Caco-2 (cell line): ENCODE measurements at regions not wholly inside any gene's neighbourhood (a gene's known extent, or its start where the extent isn't known, plus 50 kb on each side); places are given as distances from the start of the nearest gene placed in this dataset.

ENCODE experiments used
- BruUV-seq: library from RNA; stranded (reverse); fragments of 400-500 nt; replicated peaks from 2 replicates; lab custom pipeline; 2021; lab: Mats Ljungman, UMichigan
- CTCF ChIA-PET: fragments of 300-600 bp; sonication (Branson Sonifier 250); formaldehyde crosslinking; loops from one replicate; lab custom pipeline; 2022; ENCODE audit warnings: antibody characterized with exemption; lab: Charles Lee
- POLR2A ChIA-PET: fragments of 300-600 bp; sonication (Branson Sonifier 250); formaldehyde crosslinking; loops from one replicate; lab custom pipeline; 2022; ENCODE audit warnings: antibody characterized with exemption; lab: Charles Lee
- DNase-seq, 2 experiments: peaks; one replicate each; pipeline versions ENCODE4 v3.0.0 to v3.0.0-alpha.2; 2020 to 2022
- H3K27me3 ChIP-seq: replicated peaks from 2 replicates; pipeline ENCODE4 v1.6.0; 2011; ENCODE audit warnings: low read length; ENCODE audit not compliant: control insufficient read depth, insufficient read depth
- H3K36me3 ChIP-seq: 2 replicates; pipeline ENCODE4 v1.5.1; 2011; ENCODE audit warnings: low read length; ENCODE audit not compliant: control insufficient read depth, insufficient read depth
- H3K4me1 ChIP-seq: fragments of 250-450 bp; sonication (Bioruptor Pico); 2 replicates; pipeline ENCODE4 v1.5.1; 2020; ENCODE audit warnings: mild to moderate bottlenecking
- H3K4me3 ChIP-seq: 2 replicates; pipeline ENCODE4 v1.5.1; 2011; ENCODE audit warnings: low read depth, mild to moderate bottlenecking, control low read depth, low read length
- H3K9me3 ChIP-seq: fragments of 250-450 bp; sonication (Bioruptor Pico); 2 replicates; pipeline ENCODE4 v1.5.1; 2020; ENCODE audit warnings: mild to moderate bottlenecking, moderate library complexity
- H3K27ac Mint-ChIP-seq: one replicate; pipeline ENCODE4 v1.8.0; 2022; ENCODE audit warnings: mixed read lengths; ENCODE audit not compliant: unreplicated experiment
- H3K27me3 Mint-ChIP-seq: one replicate; pipeline ENCODE4 v1.8.0; 2022; ENCODE audit warnings: mixed read lengths; ENCODE audit not compliant: insufficient read depth, unreplicated experiment
- H3K36me3 Mint-ChIP-seq: one replicate; pipeline ENCODE4 v1.8.0; 2022; ENCODE audit warnings: mild to moderate bottlenecking, mixed read lengths; ENCODE audit not compliant: insufficient read depth, unreplicated experiment
- H3K4me1 Mint-ChIP-seq: one replicate; pipeline ENCODE4 v1.8.0; 2022; ENCODE audit warnings: low read depth, mixed read lengths; ENCODE audit not compliant: unreplicated experiment
- H3K4me3 Mint-ChIP-seq: one replicate; pipeline ENCODE4 v1.8.0; 2022; ENCODE audit warnings: mild to moderate bottlenecking, moderate library complexity, mixed read lengths; ENCODE audit not compliant: unreplicated experiment
- H3K9me3 Mint-ChIP-seq: one replicate; pipeline ENCODE4 v1.8.0; 2022; ENCODE audit warnings: mixed read lengths; ENCODE audit not compliant: unreplicated experiment
- intact Hi-C: fragments of 100-400 bp; cut with micrococcal nuclease; formaldehyde crosslinking; loops from one replicate; pipeline ENCODE4 v1.10.0; 2022; ENCODE audit not compliant: unreplicated experiment
- TF ChIP-seq, protein P1 (sequence below), 2 experiments: fragments of 200-600 bp in 1 of 2; IDR thresholded peaks; 1 replicate in 1 of 2; 2 replicates in 1 of 2; pipeline versions ENCODE4 v1.5.1 to v1.8.0; 2011 to 2022; ENCODE audit warnings: antibody characterized with exemption in 1 of 2, control low read depth in 1 of 2, inconsistent platforms in 1 of 2, low read depth in 1 of 2, low read length in 1 of 2, mild to moderate bottlenecking in 1 of 2, moderate library complexity in 1 of 2; ENCODE audit not compliant: insufficient read depth in 1 of 2, severe bottlenecking in 1 of 2, unreplicated experiment in 1 of 2

DNA sequence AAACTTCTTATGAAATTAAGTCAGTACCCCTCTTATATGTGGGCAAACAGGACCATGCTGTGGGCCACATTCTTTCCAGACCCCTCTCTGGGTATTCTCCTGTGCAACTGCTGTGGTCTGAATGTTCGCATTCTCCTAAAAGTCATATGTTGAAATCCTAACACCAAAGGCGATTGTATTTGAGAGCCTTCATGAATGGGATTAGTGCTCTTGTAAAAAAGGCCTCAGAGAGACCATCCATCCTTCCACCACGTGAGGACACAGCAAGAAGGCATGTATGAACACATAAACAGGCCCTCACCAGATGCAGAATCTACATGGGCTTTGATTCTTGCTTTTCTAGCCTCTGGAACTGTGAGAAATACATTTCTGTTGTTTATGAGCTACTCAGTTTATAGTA, 68.0 kb upstream of the NAALADL2 start:
- BruUV-seq = no TSS peak

GRCh38 chr3:174792864-174793263, 66.3 kb upstream of the NAALADL2 start:
- Histone ChIP-seq H3K9me3 (no peaks in the 10 kb centered on the region), H3K4me3 (no peak overlapping the region), H3K36me3 (no peaks in the 10 kb centered on the region), H3K27me3 (no peaks in the 10 kb centered on the region), H3K4me1 (no peaks in the 10 kb centered on the region)
- Mint-ChIP-seq H3K27ac (no peak overlapping the region), H3K36me3 (no peaks in the 10 kb centered on the region), H3K4me3 (no peak overlapping the region), H3K27me3 (no peaks in the 10 kb centered on the region), H3K9me3 (no peaks in the 10 kb centered on the region), H3K4me1 (no peaks in the 10 kb centered on the region)
- DNase-seq = no peak
- CTCF ChIA-PET = no interaction called here
- intact Hi-C loops = no loop called here
- TF ChIP-seq, protein P1, sequence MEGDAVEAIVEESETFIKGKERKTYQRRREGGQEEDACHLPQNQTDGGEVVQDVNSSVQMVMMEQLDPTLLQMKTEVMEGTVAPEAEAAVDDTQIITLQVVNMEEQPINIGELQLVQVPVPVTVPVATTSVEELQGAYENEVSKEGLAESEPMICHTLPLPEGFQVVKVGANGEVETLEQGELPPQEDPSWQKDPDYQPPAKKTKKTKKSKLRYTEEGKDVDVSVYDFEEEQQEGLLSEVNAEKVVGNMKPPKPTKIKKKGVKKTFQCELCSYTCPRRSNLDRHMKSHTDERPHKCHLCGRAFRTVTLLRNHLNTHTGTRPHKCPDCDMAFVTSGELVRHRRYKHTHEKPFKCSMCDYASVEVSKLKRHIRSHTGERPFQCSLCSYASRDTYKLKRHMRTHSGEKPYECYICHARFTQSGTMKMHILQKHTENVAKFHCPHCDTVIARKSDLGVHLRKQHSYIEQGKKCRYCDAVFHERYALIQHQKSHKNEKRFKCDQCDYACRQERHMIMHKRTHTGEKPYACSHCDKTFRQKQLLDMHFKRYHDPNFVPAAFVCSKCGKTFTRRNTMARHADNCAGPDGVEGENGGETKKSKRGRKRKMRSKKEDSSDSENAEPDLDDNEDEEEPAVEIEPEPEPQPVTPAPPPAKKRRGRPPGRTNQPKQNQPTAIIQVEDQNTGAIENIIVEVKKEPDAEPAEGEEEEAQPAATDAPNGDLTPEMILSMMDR (IDR thresholded peaks at IDR 0.05; ENCODE audit: insufficient read depth in 1 of 2, low read depth in 1 of 2, low read length in 1 of 2, severe bottlenecking in 1 of 2, unreplicated experiment in 1 of 2) = no peak
- BruUV-seq = no TSS peak
- POLR2A ChIA-PET = no interaction called here

More for the DNA sequence above, 68.0 kb upstream of the NAALADL2 start:
- Histone ChIP-seq H3K4me1 (no peaks in the 10 kb centered on the region), H3K27me3 (no peaks in the 10 kb centered on the region), H3K9me3 (no peaks in the 10 kb centered on the region), H3K4me3 (no peak overlapping the region), H3K36me3 (no peaks in the 10 kb centered on the region)
- H3K4me3 Mint-ChIP-seq = no peak overlapping the region
- no peaks in the 10 kb centered on the region for H3K4me1 Mint-ChIP-seq
- H3K9me3 Mint-ChIP-seq = no peaks in the 10 kb centered on the region
- POLR2A ChIA-PET = no interaction called here
- TF ChIP-seq, protein P1 (IDR thresholded peaks at IDR 0.05; ENCODE audit: insufficient read depth in 1 of 2, low read depth in 1 of 2, low read length in 1 of 2, severe bottlenecking in 1 of 2, unreplicated experiment in 1 of 2) = no peak
- H3K36me3 Mint-ChIP-seq = no peaks in the 10 kb centered on the region
- CTCF ChIA-PET = no interaction called here
- intact Hi-C loops = no loop called here
- no peak overlapping the region for H3K27ac Mint-ChIP-seq
- H3K27me3 Mint-ChIP-seq = no peaks in the 10 kb centered on the region
- no peak for DNase-seq
